Keratinocyte (primary cell): ENCODE measurements at regions not wholly inside any gene's neighbourhood (a gene's known extent, or its start where the extent isn't known, plus 50 kb on each side); places are given as distances from the start of the nearest gene placed in this dataset.

Experiments used
- DNase-seq: peaks from one replicate; pipeline ENCODE4 v3.0.0-alpha.2; 2011; ENCODE audit warnings: low read depth, missing footprints, low spot score
- FAIRE-seq: peaks from 2 replicates; lab custom pipeline; 2011; peaks lifted over from hg19 to GRCh38; lab: Jason Lieb, UNC
- H2AFZ ChIP-seq: 2 replicates; pipeline ENCODE4 v1.6.0; 2012; ENCODE audit warnings: low read length, control low read depth, inconsistent platforms; ENCODE audit not compliant: control insufficient read depth
- H3K27ac ChIP-seq: 2 replicates; pipeline ENCODE4 v1.5.1; 2011; ENCODE audit warnings: low read length; ENCODE audit not compliant: control insufficient read depth, insufficient read depth
- H3K27me3 ChIP-seq: 3 replicates; pipeline ENCODE4 v1.6.0; 2011; ENCODE audit warnings: low read length; ENCODE audit not compliant: control insufficient read depth, insufficient read depth; ENCODE audit errors: extremely low read depth
- H3K36me3 ChIP-seq, 2 experiments: 2 replicates in 1 of 2; 3 replicates in 1 of 2; pipeline ENCODE4 v1.5.1; 2011; ENCODE audit warnings: low read length in 2 of 2, mild to moderate bottlenecking in 1 of 2; ENCODE audit not compliant: control insufficient read depth in 2 of 2, insufficient read depth in 2 of 2; ENCODE audit errors: extremely low read depth in 1 of 2
- H3K4me1 ChIP-seq: 3 replicates; pipeline ENCODE4 v1.5.1; 2011; ENCODE audit warnings: low read length; ENCODE audit not compliant: control insufficient read depth, insufficient read depth; ENCODE audit errors: extremely low read depth
- H3K4me2 ChIP-seq: 3 replicates; pipeline ENCODE4 v1.6.0; 2011; ENCODE audit warnings: low read depth, low read length; ENCODE audit not compliant: control insufficient read depth, insufficient read depth; ENCODE audit errors: extremely low read depth
- H3K4me3 ChIP-seq, 3 experiments: fragments of 200-600 bp in 1 of 3; sonication (generic) in 1 of 3; 2 replicates in 2 of 3; 3 replicates in 1 of 3; pipeline ENCODE4 v1.5.1; 2011 to 2016; ENCODE audit warnings: low read length in 3 of 3, mild to moderate bottlenecking in 3 of 3, control low read depth in 2 of 3, inconsistent platforms in 1 of 3, low read depth in 1 of 3, mixed read lengths in 1 of 3, mixed run types in 1 of 3, moderate library complexity in 1 of 3; ENCODE audit not compliant: control insufficient read depth in 2 of 3, insufficient read depth in 2 of 3; ENCODE audit errors: extremely low read depth in 1 of 3
- H3K79me2 ChIP-seq: 2 replicates; pipeline ENCODE4 v1.6.0; 2012; ENCODE audit warnings: low read length; ENCODE audit not compliant: control insufficient read depth, insufficient read depth
- H3K9ac ChIP-seq: 3 replicates; pipeline ENCODE4 v1.6.0; 2011; ENCODE audit warnings: low read length; ENCODE audit not compliant: control insufficient read depth, insufficient read depth; ENCODE audit errors: extremely low read depth
- H3K9me1 ChIP-seq: 3 replicates; pipeline ENCODE4 v1.6.0; 2011; ENCODE audit warnings: low read length; ENCODE audit not compliant: control insufficient read depth, insufficient read depth; ENCODE audit errors: extremely low read depth
- H3K9me3 ChIP-seq: 2 replicates; pipeline ENCODE4 v1.5.1; 2012; ENCODE audit warnings: low read depth, low read length; ENCODE audit not compliant: control insufficient read depth
- H4K20me1 ChIP-seq: 3 replicates; pipeline ENCODE4 v1.6.0; 2011; ENCODE audit warnings: low read length; ENCODE audit not compliant: control insufficient read depth, insufficient read depth; ENCODE audit errors: extremely low read depth
- CTCF ChIP-seq, 3 experiments: IDR thresholded peaks in 1 of 3; conservative IDR thresholded peaks in 1 of 3; optimal IDR thresholded peaks in 1 of 3; 2 replicates in 2 of 3; 3 replicates in 1 of 3; pipeline versions ENCODE3 to v1.5.1; 2011; ENCODE audit warnings: low read length in 3 of 3, mild to moderate bottlenecking in 3 of 3, moderate library complexity in 2 of 3, control low read depth in 1 of 3, inconsistent platforms in 1 of 3; ENCODE audit not compliant: insufficient read depth in 2 of 3; ENCODE audit errors: extremely low read depth in 1 of 3
- EZH2 ChIP-seq: IDR thresholded peaks from one replicate; pipeline ENCODE4 v1.6.1; 2012; ENCODE audit warnings: inconsistent platforms, mild to moderate bottlenecking, low read length, moderate library complexity
- dilution Hi-C: fragments of 300-500 bp; cut with MboI; formaldehyde crosslinking; loops from one replicate; pipeline ENCODE4 v1.7.0; 2020; ENCODE audit warnings: low sequenced_read_pairs; ENCODE audit not compliant: extremely low pct_ligation_motif_present
- small RNA-seq, 3 experiments: library from RNA; depleted of rRNA; stranded (forward); fragments of <200 nt; gene quantifications; one replicate each; pipeline ENCODE3, GENCODE V24; 2012; ENCODE audit warnings: low read depth in 3 of 3, low replicate concordance in 1 of 3; ENCODE audit not compliant: insufficient read length in 3 of 3

- FAIRE-seq, result no peak
- Histone ChIP-seq H3K79me2 (no peaks in the 10 kb centered on the region), H3K4me1 (no peaks in the 10 kb centered on the region), H3K9ac (no peak overlapping the region), H3K27me3 (no peaks in the 10 kb centered on the region), H3K4me2 (no peak overlapping the region), H3K9me1 (no peaks in the 10 kb centered on the region), H4K20me1 (no peaks in the 10 kb centered on the region), H2AFZ (no peak overlapping the region), H3K36me3 (no peaks in the 10 kb centered on the region), H3K4me3 (no peak overlapping the region), H3K27ac (no peak overlapping the region), H3K9me3 (no peaks in the 10 kb centered on the region)
- DNase-seq, result no peak
- dilution Hi-C loops, result no loop called here
- TF ChIP-seq CTCF (optimal IDR thresholded peaks at IDR 0.05 in 1 of 3, IDR thresholded peaks at IDR 0.05 in 1 of 3, conservative IDR thresholded peaks at IDR 0.05 in 1 of 3; ENCODE audit: extremely low read depth in 1 of 3, insufficient read depth in 2 of 3, low read length in 3 of 3) (no peak), EZH2 (no peak)
Measured at GRCh38 chr11:127052404-127052803, 51.8 kb upstream of the KIRREL3 start.

Small RNA genes in the stretch of these regions (small RNA-seq; reads per million reads assigned to genes)
- 0 reads per million in 3 experiments for gene RN7SKP279
